GM19328 (cell line): ENCODE measurements at regions not wholly inside any gene's neighbourhood (a gene's known extent, or its start where the extent isn't known, plus 50 kb on each side); places are given as distances from the start of the nearest gene placed in this dataset.
A peak's percentile ranks its signal among the peaks of the same experiment; 100 is the strongest.

Experiments used
- ATAC-seq: cut with Tn5 transposase; IDR thresholded peaks from one replicate; pipeline ENCODE4 v1.9.1; 2021; ENCODE audit warnings: mild to moderate bottlenecking, moderate library complexity; ENCODE audit not compliant: unreplicated experiment

DNA sequence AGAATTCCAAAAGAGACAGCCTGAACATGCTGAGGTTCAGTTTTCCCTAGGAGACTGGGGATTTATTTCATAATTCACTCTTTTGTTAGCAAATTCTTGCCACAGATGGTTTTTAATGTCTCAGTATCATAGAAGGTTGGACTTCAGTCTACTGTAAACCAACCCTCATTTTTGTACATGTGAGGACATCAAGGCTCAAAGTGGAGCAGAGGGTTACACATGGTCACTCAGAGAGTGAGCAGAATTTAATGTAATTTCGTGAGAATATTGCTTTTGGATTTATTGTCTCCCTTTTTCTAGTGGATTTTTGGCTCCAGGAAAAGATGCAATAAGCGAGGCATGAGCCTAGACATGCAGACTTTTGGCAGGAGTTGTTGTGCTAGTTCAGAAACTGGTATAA is 210.8 kb upstream of the JUN start:
- ATAC-seq = no peak

DNA sequence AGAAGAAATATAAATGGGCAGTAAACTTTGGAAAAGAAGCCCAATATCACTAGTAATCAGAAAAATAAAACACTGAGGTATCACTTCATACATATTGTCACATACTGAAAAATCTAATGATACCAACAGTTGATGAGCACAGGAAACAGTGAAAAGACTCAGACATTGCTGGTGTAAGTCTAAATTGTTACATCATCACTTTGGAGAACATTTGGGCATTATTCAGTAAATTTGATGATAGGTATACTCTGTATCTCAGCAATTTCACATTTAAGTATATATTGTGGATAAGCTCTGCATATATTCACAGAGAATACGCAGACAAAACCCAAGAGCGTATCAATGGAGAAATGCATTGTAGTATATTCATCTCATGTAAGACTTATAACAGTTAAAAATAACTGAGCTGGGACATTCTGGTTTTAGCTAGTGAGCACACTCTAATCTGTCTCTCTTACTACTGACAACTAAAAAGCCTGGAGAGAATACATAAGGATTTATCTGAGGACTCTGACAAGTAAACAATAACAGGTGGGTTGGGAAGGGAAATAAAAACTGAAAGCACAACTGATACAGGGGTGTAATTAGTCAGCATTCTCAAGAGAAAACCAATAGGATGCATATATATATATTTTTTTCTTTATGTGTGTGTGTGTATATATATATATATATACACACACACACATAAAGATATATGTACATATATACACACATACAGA is 212.7 kb upstream of the JUN start:
- ATAC-seq = peak; percentile 67

DNA sequence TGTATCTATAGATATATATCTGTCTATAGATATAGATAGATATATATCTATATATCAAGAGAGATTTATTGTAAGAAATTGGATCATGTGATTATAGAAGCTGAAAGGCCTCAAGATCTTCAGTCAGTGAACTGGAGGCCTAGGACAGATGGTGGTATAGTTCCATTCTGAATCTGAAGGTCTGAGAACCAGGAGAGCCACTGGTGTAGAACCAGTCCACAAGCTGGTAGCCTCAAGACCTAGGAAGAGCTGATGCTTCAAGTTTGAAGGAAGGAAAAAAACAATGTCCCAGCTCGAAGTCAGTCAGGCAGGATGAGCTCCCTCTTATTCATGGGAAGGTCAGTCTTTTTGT is 213.2 kb upstream of the JUN start:
- ATAC-seq = peak; percentile 39

DNA sequence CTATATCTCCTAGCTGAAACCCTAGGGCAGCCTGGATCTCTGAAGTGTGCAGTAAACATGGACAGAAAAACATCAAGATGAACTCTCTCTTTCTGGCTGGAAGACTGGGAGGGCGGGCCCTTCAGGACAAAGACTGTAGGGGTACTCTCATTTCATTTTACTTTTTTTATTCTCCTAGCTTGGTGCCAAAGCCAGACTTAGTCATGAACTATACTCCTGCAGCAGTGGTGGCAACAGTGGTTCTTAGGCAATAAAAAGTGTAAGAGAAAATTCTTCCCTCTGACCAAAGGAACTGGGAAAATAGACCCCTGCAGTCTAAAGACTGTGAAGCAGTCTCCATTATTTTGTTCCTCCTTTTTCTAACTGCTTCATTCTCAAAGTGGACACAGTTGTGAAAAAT is 213.8 kb upstream of the JUN start:
- ATAC-seq = no peak

DNA sequence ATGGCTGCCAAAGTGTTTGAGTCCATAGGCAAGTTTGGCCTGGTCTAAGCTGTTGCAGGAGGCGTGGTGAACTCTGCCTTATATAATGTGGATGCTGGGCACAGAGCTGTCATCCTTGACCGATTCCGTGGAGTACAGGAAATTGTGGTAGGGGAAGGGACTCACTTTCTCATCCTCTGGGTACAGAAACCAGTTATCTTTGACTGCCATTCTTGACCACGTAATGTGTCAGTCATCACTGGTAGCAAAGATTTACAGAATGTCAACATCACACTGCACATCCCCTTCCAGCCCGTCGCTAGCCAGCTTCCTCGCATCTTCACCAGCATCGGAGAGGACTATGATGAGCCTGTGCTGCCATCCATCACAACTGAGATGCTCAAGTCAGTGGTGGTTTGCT is 215.8 kb upstream of the JUN start:
- no peak for ATAC-seq

DNA sequence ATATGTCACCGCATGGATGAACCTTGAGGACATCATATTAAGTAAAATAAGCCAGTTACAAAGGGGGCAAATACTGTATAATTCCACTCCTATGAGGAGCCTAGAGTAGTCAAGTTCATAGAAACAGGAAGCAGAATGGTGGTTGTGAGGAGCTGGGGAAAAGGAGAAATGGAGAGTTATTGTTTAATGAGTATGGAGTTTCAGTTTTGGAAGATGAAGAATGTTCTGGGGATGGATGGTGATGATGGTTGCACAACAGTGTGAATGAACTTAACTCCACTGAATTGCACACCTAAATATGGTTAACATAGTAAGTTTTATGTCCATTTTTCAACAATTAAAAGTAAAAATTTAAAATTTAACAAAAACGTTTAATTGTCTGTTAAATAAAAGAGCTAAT is 220.9 kb upstream of the JUN start:
- ATAC-seq = no peak

DNA sequence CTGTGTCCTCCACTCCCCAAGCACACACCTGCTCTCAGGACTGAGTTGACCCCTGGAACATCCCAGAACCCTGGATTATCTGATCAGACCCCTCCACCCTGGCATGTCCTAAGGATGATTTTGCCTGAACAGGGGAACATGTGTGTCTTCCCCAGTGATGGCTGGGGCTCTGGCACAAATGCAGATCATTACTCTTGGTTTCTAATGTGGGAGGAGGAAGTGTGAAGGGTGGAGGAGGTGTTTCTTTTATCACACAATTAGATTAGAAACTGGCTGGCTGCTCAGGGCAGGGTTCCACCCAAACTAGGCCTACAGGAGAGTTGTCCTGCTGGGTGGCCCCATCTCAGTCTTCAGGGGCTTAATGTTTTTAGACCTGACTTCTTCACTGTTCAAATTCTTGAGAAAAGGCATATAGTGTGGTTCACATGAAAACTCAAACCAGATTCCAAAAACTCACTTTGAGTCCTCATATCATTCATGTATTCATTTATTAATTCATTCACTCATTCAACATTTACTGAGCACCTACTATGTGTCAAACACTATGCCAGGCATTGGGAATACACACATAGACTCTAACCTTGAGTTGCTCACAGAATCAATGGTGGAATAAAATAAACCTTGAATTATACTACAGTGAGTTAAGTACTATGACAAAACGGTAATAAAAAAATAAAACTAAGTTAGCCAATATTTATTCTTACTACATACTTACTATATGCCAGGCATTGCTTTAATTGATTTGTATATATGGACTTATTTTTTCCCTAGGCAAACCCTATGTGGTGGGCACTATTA is 221.8 kb upstream of the JUN start:
- ATAC-seq = no peak

DNA sequence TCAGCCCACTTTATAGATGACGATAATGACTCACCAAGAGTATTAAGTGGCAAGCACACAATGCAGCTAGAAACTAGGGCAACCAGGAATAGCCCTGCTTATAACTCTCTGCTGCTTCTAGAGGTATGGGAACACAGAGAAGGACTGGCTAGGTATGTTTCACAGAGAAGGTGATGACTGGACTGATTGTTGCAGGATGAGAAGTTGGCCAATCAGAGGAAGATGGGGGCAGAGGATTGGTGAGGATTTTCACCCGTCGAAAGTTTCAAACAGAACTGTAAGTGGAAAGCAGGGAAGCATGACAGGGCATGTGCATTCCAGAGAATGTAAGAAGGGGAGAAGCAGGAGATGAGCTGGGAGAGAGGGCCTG is 222.4 kb upstream of the JUN start:
- no peak for ATAC-seq

DNA sequence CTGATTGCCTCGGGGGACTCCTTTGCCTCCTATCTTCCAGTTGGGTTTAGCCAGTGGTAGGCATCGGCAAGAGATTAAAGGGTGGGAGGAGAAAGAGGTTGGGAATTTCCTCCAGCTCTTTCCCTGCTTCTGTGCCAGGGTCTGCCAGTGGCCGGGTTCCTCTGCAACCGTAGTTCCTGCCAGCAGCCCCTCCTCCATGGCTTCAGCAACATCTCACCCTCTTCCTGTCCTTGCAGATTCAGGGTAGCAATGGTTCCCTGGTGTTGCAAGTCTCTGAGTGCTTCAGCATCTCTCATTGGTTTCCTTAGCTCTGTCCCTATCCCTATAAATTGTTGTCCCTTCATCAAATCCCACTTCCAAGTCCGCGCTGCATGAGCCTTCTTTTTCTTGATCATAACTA is 223.1 kb upstream of the JUN start:
- no peak for ATAC-seq

DNA sequence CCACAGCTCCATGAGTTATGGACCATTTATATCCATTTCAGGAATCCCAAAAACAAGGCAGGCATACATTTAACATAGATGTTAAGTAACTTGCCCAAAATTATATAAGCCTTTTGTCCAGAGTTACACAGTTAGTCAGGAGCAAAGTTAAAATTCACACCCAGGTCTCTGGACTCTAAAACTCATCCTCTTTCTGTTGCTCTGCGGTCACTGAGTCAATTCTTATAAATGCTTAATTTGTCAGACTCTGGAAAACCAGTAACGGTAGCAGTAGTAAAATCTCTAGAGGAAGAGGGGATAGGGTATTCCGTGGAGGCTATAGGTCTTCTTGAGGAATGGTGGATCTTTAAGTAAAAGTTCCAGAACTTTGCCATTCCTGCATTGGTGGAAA is 223.6 kb upstream of the JUN start:
- ATAC-seq = no peak

DNA sequence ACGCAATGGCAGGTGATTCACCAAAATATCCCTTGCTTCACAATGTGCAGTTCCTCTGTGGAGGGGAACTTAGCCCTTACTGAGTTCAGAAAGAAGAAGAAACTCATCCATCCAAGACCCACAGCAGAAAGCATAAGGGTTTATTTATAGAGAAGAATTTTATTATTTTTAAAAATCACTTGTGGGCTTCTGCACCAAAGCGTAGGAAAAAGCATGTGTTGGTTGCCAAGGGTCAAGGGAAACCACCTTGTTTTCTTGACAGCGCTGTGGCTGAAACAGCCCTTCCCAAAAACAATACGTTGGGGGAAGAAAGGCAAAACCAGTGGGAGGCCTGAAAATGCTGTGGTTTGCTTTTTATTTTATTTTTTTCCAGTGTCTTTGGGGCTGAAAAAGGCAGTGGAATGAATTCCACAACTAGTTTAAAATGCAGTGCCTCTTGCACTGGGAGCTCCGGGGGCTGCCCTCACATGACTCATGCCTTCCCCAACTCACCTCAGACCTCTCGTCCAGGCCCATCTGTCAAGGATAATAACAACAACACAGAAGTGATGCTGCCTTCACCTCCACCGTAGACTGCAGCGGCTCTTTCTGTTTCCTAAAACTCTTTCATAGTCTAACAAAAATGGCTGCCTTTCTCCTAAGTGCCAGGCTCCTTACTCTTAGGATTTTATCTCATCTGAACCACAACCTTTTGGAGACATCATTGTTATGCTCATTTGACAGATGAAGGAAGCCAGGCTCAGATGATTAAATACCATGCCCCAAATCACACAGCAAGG is 224.2 kb upstream of the JUN start:
- peak; percentile 43 for ATAC-seq

DNA sequence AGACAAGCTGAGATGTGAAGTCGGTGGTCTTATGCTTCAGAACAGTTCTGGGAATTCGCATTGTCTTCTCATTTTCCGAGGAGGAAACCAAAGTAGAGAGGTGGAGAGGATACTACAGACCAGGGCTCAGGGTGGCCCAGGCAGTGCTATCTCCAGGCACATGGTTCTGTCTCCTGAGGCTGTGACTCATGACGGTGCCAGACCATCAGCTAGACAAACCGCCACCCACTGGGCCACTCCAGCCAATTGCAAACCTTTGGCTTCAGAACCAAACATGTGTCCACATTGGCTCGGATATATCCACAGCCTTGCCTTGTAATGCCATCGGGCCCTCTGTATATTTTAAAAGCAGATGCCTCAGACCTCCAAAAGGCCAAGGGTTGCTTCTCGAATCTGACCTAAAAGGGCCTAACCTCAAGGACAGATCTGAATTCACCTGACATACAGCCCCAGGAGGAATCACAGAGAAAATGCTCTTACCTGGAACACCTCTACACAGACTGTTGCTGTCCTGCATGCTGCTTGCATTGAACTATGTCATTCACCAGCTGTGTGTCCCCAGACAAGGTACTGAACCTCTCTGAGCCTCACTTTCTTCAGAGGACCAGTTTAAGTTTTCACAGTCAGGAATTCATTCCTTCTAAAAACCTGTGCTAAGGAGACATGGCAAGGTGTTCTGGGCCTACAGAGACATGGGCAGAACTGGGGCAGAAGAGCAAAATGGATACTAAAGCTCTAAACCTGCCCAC is 224.9 kb upstream of the JUN start:
- no peak for ATAC-seq

DNA sequence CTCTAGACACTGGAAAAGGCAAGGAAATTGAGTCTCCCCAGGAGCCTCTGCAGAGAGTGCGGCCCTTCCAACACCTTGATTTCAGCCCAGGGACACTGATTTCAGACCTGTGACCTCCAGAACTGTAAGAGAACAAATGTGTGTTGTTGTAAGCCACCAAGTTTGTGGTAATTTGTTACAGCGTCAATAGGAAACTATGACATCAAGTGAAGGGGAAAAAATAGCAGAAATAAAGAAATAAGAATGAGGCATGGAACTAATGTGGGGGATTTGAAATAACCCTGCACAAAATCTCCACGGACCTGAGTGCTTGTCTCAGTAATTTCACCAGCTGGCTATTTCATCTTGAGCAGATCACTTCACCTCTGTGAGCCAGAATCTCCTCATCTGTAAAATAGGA is 227.8 kb upstream of the JUN start:
- ATAC-seq = no peak

DNA sequence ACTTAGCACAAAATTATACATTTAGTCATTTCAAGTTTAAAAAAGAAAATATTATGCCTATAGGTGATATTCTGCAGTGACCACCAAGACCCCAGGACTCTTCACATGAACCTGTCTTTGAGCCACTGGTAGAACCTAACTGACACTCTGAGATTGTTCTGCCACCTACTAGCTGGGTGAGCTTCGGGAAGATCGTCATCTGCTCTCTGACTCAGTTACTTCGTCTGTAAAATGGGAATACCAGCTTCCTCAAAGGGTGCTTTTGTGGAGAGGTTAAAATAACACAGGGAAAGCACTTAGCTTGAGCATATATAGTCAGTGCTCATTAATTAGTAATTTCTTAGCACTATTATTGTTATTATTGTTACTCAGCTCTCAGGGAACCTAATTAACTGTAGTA is 228.5 kb upstream of the JUN start:
- ATAC-seq = no peak

DNA sequence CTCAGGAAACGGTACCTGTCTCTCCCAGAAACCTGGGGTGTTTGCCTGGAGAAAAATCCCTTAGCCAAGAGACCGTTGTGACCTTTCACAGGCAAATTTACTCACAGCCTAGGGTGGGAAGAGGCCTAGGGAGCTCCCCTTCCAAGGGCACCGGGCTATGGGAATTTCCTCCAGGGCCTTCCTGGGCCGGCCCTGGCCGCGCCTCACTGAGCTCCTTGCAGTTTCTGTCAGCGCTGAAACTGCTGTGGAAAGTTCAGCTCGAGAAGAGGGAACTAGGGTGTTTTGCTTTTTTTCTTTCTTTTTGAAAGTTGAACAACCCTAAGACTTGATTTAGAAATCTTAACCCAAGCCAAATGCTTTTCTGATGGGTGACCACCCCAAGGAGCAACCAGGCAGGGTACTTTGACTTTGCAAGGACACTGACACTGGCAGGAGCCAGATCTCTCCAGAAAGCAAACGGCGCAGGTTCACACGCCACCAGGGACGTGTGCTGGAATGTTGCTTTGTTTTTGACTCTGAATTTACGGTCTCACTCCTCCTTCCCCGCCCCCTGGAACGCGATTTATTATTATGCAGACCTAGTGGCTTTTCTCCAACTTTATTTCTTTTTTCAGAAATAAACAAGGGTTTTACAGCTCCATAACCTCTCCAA is 229.6 kb upstream of the JUN start:
- ATAC-seq = peak; percentile 52

DNA sequence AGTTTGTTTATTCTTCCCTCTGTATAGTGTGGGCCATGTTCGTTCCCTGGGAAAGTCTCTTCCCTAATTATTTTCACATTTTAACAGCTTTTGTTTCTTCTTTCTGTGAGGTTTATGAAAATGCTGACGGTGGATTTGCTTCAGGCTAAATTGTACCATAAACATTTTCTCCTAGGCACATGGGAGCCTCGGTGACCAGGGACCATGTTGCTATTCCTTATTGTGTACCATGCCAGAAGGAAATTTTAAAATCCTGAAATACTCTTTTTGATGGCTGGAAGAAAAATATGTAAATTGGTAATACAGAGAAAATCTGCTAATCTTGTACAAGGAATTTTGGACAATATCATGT is 230.1 kb upstream of the JUN start:
- no peak for ATAC-seq

DNA sequence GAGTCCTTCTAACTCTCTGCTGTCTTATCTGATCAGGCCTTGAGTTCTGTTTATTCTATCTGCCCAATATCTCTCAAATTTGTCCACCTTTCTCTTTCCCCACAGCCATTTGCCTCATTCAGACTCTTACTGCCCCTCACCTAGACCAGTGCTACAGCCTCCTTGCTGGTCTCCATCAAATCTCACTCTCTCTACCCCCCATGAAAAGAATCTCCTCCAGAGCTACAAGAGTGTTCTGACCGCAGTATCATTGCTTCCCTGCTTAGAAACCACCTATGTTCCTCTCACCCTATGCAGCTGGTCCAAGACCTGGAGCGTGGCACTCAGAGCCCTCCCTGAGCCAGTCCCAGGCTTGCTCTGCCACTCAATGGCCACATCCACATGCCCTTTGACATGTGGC is 231.0 kb upstream of the JUN start:
- no peak for ATAC-seq

DNA sequence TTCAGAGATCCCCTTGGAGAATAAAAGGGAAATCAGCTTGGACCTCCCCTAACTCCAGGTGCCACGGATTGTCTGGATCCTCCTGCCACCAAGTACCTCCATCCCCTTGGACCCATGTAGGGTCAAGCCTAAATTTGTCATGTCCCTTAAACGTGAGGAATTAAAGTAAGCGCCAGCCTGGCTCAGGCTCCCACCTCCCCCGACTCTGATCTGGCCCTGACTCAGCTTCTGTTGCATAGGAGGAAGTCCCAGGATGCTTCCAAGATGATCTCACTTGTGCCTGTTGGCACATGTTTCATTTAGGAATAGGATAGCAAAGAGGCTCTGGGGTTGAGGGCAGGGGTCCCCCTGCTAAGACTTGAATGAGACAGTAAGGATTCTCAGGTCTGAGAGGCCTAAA is 231.9 kb upstream of the JUN start:
- ATAC-seq = no peak

DNA sequence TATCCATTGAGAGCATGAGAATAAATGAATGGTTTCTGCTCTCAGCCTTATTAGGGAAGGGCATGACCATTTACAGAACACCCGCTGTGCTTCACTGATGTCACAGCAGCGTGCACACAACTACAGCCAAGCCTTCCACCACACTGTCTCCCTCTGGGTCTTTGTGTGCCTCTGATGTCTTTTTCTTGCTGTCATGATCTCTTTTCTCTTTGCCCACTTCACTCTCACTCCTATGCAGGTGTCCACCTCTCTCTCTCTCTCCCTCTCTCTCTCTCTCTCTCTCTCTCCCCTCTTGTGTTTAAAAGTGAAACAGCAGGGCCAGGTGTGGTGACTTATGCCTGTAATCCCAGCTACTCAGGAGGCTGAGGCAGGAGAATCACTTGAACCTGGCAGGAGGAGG is 232.5 kb upstream of the JUN start:
- ATAC-seq = no peak

DNA sequence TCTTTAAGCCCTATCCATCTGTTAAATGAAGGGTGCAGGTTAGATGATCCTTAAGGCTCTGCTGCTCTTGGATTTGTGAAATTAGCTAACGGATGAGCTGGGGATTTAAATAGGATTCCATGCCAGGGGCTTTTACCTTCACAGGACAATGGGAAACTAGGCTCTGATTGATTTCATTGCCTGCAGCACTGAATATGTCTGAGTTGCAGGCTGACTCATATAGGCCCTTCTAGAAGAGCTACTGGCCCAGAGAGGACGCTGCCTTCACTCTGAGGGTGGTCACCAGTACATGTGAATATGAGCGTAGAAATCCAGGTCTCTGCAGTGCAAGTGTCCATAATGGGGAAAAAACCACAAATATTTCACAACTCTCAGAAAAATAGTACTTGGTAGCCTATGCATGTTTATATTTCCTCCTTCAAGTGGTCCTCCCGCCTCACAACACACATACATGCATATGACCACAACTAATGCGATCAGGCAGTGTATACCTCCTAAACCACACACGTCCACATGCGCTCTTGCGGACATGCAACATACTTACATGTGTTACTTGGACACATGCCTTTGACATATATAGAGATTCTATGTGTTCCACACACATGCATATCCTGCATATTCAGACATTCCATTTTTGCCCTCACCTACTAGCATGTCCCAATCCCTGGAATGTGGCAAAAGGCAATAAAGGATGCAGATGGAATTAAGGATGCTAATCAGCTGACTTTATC is 233.8 kb upstream of the JUN start:
- ATAC-seq = no peak
